ENCODE measurements at regions not wholly inside any gene's neighbourhood (a gene's known extent, or its start where the extent isn't known, plus 50 kb on each side); places are given as distances from the start of the nearest gene placed in this dataset.

- ATAC-seq = no peak
- TF ChIP-seq ZNF8 (CRISPR knock-in tag; IDR thresholded peaks at IDR 0.05) (peak; percentile 100), OSR1 (CRISPR knock-in tag; IDR thresholded peaks at IDR 0.05) (no peak)
Observed at GRCh38 chr7:73945022-73945421, 83.0 kb upstream of the ELN start.

GRCh38 chr7:73948287-73948686 is 79.7 kb upstream of the ELN start:
- no peak for TF ChIP-seq ISL1 (CRISPR knock-in tag; IDR thresholded peaks at IDR 0.05)
- TF ChIP-seq ESRRG (CRISPR knock-in tag; IDR thresholded peaks at IDR 0.05) = no peak
- no peak for TF ChIP-seq ZNF565 (CRISPR knock-in tag; conservative IDR thresholded peaks at IDR 0.05; ENCODE audit: low read depth)
- no peak for TF ChIP-seq ZFP3 (CRISPR knock-in tag; IDR thresholded peaks at IDR 0.05)
- no peak for TF ChIP-seq ZFP30 (CRISPR knock-in tag; IDR thresholded peaks at IDR 0.05)
- no peak for TF ChIP-seq POU6F1 (CRISPR knock-in tag; IDR thresholded peaks at IDR 0.05; ENCODE audit: borderline replicate concordance, low read depth)
- no peak for TF ChIP-seq OSR1 (CRISPR knock-in tag; IDR thresholded peaks at IDR 0.05)
- TF ChIP-seq RARB (CRISPR knock-in tag; IDR thresholded peaks at IDR 0.05) = no peak
- no peak for TF ChIP-seq TCF4 (CRISPR knock-in tag; IDR thresholded peaks at IDR 0.05; ENCODE audit: borderline replicate concordance)
- no peak for TF ChIP-seq CSRNP3 (CRISPR knock-in tag; IDR thresholded peaks at IDR 0.05)
- TF ChIP-seq CSDC2 (CRISPR knock-in tag; IDR thresholded peaks at IDR 0.05) = no peak
- no peak for TF ChIP-seq SNAI2 (CRISPR knock-in tag; IDR thresholded peaks at IDR 0.05)

GRCh38 chr7:73952266-73952665 is 75.7 kb upstream of the ELN start:
- no peak for ATAC-seq

More at GRCh38 chr7:73948287-73948686, 79.7 kb upstream of the ELN start:
- no peak for ATAC-seq

GRCh38 chr7:73954181-73954580 is 73.8 kb upstream of the ELN start:
- no peak for TF ChIP-seq ZFP3 (CRISPR knock-in tag; IDR thresholded peaks at IDR 0.05)
- TF ChIP-seq TCF4 (CRISPR knock-in tag; IDR thresholded peaks at IDR 0.05; ENCODE audit: borderline replicate concordance) = no peak
- no peak for ATAC-seq

More at GRCh38 chr7:73952266-73952665, 75.7 kb upstream of the ELN start:
- TF ChIP-seq CREB5 (CRISPR knock-in tag; IDR thresholded peaks at IDR 0.05; ENCODE audit: low read depth) (no peak), ZNF565 (CRISPR knock-in tag; conservative IDR thresholded peaks at IDR 0.05; ENCODE audit: low read depth) (no peak), RARB (CRISPR knock-in tag; IDR thresholded peaks at IDR 0.05) (no peak), CSDC2 (CRISPR knock-in tag; IDR thresholded peaks at IDR 0.05) (no peak), ISL1 (CRISPR knock-in tag; IDR thresholded peaks at IDR 0.05) (no peak), CSRNP3 (CRISPR knock-in tag; IDR thresholded peaks at IDR 0.05) (no peak), OSR1 (CRISPR knock-in tag; IDR thresholded peaks at IDR 0.05) (no peak), ESRRG (CRISPR knock-in tag; IDR thresholded peaks at IDR 0.05) (no peak), BACH2 (CRISPR knock-in tag; IDR thresholded peaks at IDR 0.05; ENCODE audit: borderline replicate concordance) (no peak), ZFP3 (CRISPR knock-in tag; IDR thresholded peaks at IDR 0.05) (no peak), ZNF8 (CRISPR knock-in tag; IDR thresholded peaks at IDR 0.05) (no peak)

- no peak for ATAC-seq
- TF ChIP-seq TSHZ2 (CRISPR knock-in tag; IDR thresholded peaks at IDR 0.05) = no peak
- TF ChIP-seq PATZ1 (CRISPR knock-in tag; IDR thresholded peaks at IDR 0.05; ENCODE audit: borderline replicate concordance) = no peak
- no peak for TF ChIP-seq POU6F1 (CRISPR knock-in tag; IDR thresholded peaks at IDR 0.05; ENCODE audit: borderline replicate concordance, low read depth)
- no peak for TF ChIP-seq CSRNP3 (CRISPR knock-in tag; IDR thresholded peaks at IDR 0.05)
- no peak for TF ChIP-seq OSR1 (CRISPR knock-in tag; IDR thresholded peaks at IDR 0.05)
- no peak for TF ChIP-seq BACH2 (CRISPR knock-in tag; IDR thresholded peaks at IDR 0.05; ENCODE audit: borderline replicate concordance)
- TF ChIP-seq ZFP30 (CRISPR knock-in tag; IDR thresholded peaks at IDR 0.05) = no peak
- no peak for TF ChIP-seq RARB (CRISPR knock-in tag; IDR thresholded peaks at IDR 0.05)
- no peak for TF ChIP-seq ZNF8 (CRISPR knock-in tag; IDR thresholded peaks at IDR 0.05)
- no peak for TF ChIP-seq SNAI2 (CRISPR knock-in tag; IDR thresholded peaks at IDR 0.05)
- TF ChIP-seq ARNTL (CRISPR knock-in tag; IDR thresholded peaks at IDR 0.05; ENCODE audit: borderline replicate concordance, low read depth) = no peak
Observed at GRCh38 chr7:73954861-73955260, 73.1 kb upstream of the ELN start.

All from SK-N-SH treated with all-trans-retinoic acid at 6 μM for 48 hours (cell line).